ENCODE measurements at regions not wholly inside any gene's neighbourhood (a gene's known extent, or its start where the extent isn't known, plus 50 kb on each side); places are given as distances from the start of the nearest gene placed in this dataset.
"Not testable (repeated sequence)": the region's sequence is repeated elsewhere in the genome, so short reads cannot be mapped to it uniquely, and the experiment has no call there.

DNA sequence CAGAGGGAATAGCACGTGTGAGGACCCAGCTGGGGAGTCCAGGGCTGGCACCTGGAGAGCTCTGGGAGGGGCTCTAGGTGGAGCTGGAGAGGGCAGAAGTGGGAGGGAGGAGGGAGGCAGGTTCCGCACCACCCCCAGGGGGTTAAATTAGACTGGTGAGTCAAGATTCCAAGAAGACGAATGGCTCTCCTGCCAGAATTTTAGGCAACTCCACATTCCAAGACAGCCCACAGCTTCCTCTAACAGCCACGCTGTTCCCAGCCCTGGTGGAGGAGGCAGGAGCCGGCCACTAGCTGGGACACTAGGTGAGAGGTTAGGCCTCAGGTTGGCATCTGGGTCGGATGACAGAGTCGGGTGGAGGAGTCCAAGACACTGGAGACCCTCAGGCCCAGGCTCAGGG is 60.2 kb downstream of the TFAP2C start:
- no peak for ATAC-seq
- DNase-seq: no peak
- Mint-ChIP-seq H3K27me3 (peaks cover 10% of the 10 kb centered on the region), H3K9me3 (no peaks in the 10 kb centered on the region), H3K4me1 (peaks cover 5% of the 10 kb centered on the region), H3K4me3 (no peak overlapping the region), H3K27ac (no peak overlapping the region)

DNA sequence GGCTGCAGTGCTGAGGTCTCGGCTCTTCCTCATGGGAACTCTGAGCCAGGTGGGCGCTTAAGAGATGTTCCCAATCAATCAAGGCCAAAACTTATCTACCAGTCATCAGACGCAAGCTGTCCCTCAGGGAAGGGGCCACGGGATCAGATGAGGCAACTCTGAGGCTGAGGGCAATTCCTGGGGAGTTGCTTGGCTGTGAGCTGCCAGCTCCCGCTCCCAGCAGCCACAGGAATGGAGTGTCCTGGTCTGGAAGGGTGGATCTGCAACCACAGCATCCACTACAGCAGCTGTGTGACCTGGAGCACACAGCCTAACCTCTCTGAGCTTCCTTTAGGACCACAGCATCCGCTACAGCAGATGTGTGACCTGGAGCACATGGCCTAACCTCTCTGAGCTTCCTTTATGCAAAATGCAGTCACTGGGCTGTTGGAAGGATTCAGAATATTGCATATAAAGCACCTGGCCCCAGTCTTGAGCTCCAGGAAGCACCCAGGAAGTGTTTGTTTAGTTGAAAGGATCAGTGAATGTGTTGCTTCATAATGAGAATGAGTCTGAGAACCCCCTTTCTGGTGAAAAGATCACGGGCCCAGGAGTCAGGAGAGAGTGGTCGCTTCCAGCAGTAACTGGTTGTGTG is 60.9 kb downstream of the TFAP2C start:
- Mint-ChIP-seq H3K4me3 (no peak overlapping the region), H3K9me3 (no peaks in the 10 kb centered on the region), H3K27ac (no peak overlapping the region), H3K27me3 (peaks cover 10% of the 10 kb centered on the region), H3K4me1 (peaks cover 5% of the 10 kb centered on the region)
- ATAC-seq (no peak), DNase-seq (no peak)

- Mint-ChIP-seq H3K4me1 (peaks cover 5% of the 10 kb centered on the region), H3K4me3 (peak overlapping the region in 1 of 2 donors; percentile 37), H3K27ac (peak overlapping the region in 1 of 2 donors; percentile 91), H3K9me3 (no peaks in the 10 kb centered on the region), H3K27me3 (peaks cover 10% of the 10 kb centered on the region)
- ATAC-seq (no peak), DNase-seq (no peak)
These were observed 61.5 kb downstream of the TFAP2C start for GRCh38 chr20:56690531-56691175.

GRCh38 chr20:56691325-56691998 is 62.4 kb downstream of the TFAP2C start:
- peaks cover 10% of the 10 kb centered on the region for H3K27me3 Mint-ChIP-seq
- no peak overlapping the region for H3K4me3 Mint-ChIP-seq
- no peak overlapping the region for H3K27ac Mint-ChIP-seq
- peaks cover 5% of the 10 kb centered on the region for H3K4me1 Mint-ChIP-seq
- DNase-seq: no peak
- ATAC-seq: no peak
- H3K9me3 Mint-ChIP-seq: no peaks in the 10 kb centered on the region

DNA sequence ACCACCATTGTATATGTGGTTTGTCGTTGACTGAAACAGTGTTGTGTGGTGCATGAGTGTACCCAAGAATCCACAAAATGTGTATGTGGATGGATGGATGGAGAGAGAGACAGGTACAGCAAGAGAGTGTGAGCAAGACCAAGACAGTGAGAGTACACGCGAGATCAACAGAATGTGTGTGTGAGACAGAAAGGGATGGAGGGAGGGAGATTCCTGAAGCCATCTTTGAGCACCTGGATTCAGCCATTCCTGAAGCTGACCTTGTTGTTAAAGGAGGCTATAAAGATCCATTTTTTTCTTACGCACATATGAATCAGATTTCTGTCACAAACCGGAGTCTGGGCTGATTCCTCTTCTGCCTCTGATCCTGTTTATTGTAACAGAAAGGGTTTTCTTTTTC is 64.1 kb downstream of the TFAP2C start:
- Mint-ChIP-seq H3K9me3 (no peaks in the 10 kb centered on the region), H3K4me3 (no peak overlapping the region), H3K27ac (no peak overlapping the region), H3K4me1 (peaks cover 5% of the 10 kb centered on the region), H3K27me3 (peaks cover 10% of the 10 kb centered on the region)
- DNase-seq (no peak), ATAC-seq (no peak)

GRCh38 chr20:56697476-56697875 is 68.4 kb downstream of the TFAP2C start:
- no peaks in the 10 kb centered on the region for H3K9me3 Mint-ChIP-seq
- no peaks in the 10 kb centered on the region for H3K27me3 Mint-ChIP-seq
- DNase-seq: no peak
- H3K4me3 Mint-ChIP-seq: no peak overlapping the region
- no peak overlapping the region for H3K27ac Mint-ChIP-seq
- ATAC-seq: no peak
- H3K4me1 Mint-ChIP-seq: no peaks in the 10 kb centered on the region

GRCh38 chr20:56698297-56698696 is 69.2 kb downstream of the TFAP2C start:
- Mint-ChIP-seq H3K27ac (no peak overlapping the region), H3K4me3 (no peak overlapping the region), H3K9me3 (no peaks in the 10 kb centered on the region), H3K27me3 (no peaks in the 10 kb centered on the region), H3K4me1 (no peaks in the 10 kb centered on the region)
- DNase-seq: no peak
- ATAC-seq: no peak

DNA sequence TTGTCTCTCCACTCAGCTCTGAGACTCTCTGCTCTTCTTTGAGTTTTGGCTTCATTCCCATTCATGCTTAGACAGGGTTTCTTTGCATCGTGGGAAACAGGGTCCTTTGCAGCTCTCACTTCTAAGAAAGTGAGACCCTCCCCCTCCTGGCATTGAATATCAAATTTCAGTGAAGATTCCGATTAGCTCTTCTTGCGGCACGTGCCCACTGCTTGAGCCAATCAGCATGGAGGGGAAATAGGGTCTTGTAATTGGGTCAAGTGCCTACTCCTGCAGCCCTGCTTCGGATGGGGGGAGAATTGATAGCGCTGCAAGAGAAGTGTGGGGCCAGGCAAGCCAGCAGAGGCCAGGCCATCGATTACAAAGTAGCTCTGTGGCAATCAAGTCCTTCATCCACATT is 69.6 kb downstream of the TFAP2C start:
- Mint-ChIP-seq H3K4me1 (no peaks in the 10 kb centered on the region), H3K9me3 (no peaks in the 10 kb centered on the region), H3K27ac (peak overlapping the region in 1 of 2 donors; percentile 14), H3K4me3 (no peak overlapping the region), H3K27me3 (no peaks in the 10 kb centered on the region)
- no peak for ATAC-seq
- DNase-seq: no peak

GRCh38 chr20:56702931-56703840 is 74.1 kb downstream of the TFAP2C start:
- no peak for DNase-seq
- no peak for ATAC-seq
- H3K4me1 Mint-ChIP-seq: no peaks in the 10 kb centered on the region
- no peak overlapping the region for H3K4me3 Mint-ChIP-seq
- no peaks in the 10 kb centered on the region for H3K9me3 Mint-ChIP-seq
- H3K27me3 Mint-ChIP-seq: no peaks in the 10 kb centered on the region
- no peak overlapping the region for H3K27ac Mint-ChIP-seq

GRCh38 chr20:56706867-56707360 is 77.8 kb downstream of the TFAP2C start:
- no peak for ATAC-seq
- no peak overlapping the region for H3K4me3 Mint-ChIP-seq

DNA sequence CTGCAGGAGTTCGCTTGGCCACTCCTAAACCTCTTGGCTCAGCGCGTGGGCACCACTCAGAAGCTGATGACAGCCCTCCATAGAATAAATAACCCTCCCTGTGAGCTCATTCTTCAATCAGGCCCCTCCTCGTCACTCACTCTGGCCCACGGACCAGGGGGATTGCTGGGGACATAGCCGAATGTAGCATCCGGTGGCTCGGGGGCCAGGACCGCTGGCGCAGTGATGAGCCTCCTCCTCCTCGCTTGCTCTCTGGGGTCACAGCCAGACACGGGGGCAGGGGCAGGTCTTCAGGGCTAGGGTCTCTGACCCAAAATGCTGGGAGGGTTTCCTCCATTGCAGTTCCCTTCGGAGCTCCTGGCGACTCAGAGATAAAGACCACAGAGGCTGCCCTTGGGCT is 79.9 kb downstream of the TFAP2C start:
- no peaks in the 10 kb centered on the region for H3K4me1 Mint-ChIP-seq
- no peak for DNase-seq
- no peak for ATAC-seq
- H3K27ac Mint-ChIP-seq: no peak overlapping the region
- H3K4me3 Mint-ChIP-seq: no peak overlapping the region
- peaks cover 15% of the 10 kb centered on the region for H3K27me3 Mint-ChIP-seq
- H3K9me3 Mint-ChIP-seq: no peaks in the 10 kb centered on the region

More at GRCh38 chr20:56706867-56707360, 77.8 kb downstream of the TFAP2C start:
- no peaks in the 10 kb centered on the region for H3K4me1 Mint-ChIP-seq
- no peak for DNase-seq
- no peak overlapping the region for H3K27ac Mint-ChIP-seq
- no peaks in the 10 kb centered on the region for H3K9me3 Mint-ChIP-seq
- H3K27me3 Mint-ChIP-seq: peaks cover 15% of the 10 kb centered on the region

GRCh38 chr20:56710125-56710524 is 81.0 kb downstream of the TFAP2C start:
- Mint-ChIP-seq H3K4me3 (no peak overlapping the region), H3K4me1 (no peaks in the 10 kb centered on the region), H3K9me3 (no peaks in the 10 kb centered on the region), H3K27ac (no peak overlapping the region), H3K27me3 (peaks cover 15% of the 10 kb centered on the region)
- no peak for DNase-seq
- no peak for ATAC-seq

- not testable (repeated sequence) for H3K27ac Mint-ChIP-seq, H3K4me1 Mint-ChIP-seq, H3K4me3 Mint-ChIP-seq, H3K9me3 Mint-ChIP-seq, DNase-seq, ATAC-seq
- H3K27me3 Mint-ChIP-seq: peaks cover 15% of the 10 kb centered on the region
These were observed 81.5 kb downstream of the TFAP2C start for GRCh38 chr20:56710577-56710976.

DNA sequence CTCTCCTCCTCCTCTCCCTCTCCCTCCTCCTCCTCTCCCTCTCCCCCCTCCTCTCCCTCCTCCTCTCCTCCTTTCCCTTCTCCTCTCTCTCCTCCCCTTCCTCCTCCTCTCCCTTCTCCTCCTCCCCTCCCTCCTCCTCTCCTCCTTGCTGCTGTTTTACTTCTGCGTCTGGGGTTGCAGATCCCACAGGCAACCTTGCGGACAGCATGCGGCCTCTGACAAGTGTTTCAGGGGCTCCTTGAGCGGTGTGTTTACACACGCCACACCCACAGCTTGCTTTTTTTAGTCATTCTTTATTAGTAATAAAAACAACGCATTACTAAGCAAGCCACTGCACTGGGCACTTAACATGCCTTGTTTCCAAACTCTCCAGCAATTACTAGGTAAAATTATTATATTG is 81.9 kb downstream of the TFAP2C start:
- ATAC-seq (no peak), DNase-seq (no peak)
- Mint-ChIP-seq H3K9me3 (no peaks in the 10 kb centered on the region), H3K4me3 (no peak overlapping the region), H3K27ac (no peak overlapping the region), H3K27me3 (peaks cover 15% of the 10 kb centered on the region), H3K4me1 (no peaks in the 10 kb centered on the region)

DNA sequence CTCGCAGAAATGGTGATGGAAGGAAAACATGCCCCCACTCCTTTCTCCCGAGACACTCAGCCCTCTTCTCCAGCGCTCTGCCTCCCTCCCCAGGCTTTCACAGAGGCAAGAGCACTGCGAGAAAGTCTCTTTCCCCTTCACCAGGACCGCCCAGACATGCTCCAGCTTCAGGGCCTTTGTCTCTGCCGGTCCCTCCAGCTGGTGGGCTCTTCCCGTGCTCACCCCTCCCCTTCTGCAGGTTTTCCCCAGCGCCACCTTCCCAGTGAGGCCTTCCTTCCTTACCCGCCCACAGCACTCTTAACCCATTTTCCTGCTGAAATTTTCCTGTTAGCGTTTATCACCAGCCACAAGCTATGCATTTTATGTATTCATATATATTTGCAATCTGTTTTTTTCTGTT is 86.2 kb downstream of the TFAP2C start:
- no peaks in the 10 kb centered on the region for H3K9me3 Mint-ChIP-seq
- no peaks in the 10 kb centered on the region for H3K4me1 Mint-ChIP-seq
- DNase-seq: no peak
- no peak for ATAC-seq
- peak overlapping the region in 1 of 2 donors; percentile 9 for H3K27ac Mint-ChIP-seq
- peaks cover 9% of the 10 kb centered on the region for H3K27me3 Mint-ChIP-seq
- no peak overlapping the region for H3K4me3 Mint-ChIP-seq
